ENCODE measurements at regions not wholly inside any gene's neighbourhood (a gene's known extent, or its start where the extent isn't known, plus 50 kb on each side); places are given as distances from the start of the nearest gene placed in this dataset.

- TF ChIP-seq POLR2AphosphoS5 (IDR thresholded peaks at IDR 0.05; ENCODE audit: low read depth, low read length) (no peak), SIN3A (IDR thresholded peaks at IDR 0.05; ENCODE audit: borderline replicate concordance, insufficient read depth, low read length) (no peak), TAF1 (IDR thresholded peaks at IDR 0.05; ENCODE audit: borderline replicate concordance, insufficient read depth, low read length) (no peak)
- TF ChIP-seq, protein P1, sequence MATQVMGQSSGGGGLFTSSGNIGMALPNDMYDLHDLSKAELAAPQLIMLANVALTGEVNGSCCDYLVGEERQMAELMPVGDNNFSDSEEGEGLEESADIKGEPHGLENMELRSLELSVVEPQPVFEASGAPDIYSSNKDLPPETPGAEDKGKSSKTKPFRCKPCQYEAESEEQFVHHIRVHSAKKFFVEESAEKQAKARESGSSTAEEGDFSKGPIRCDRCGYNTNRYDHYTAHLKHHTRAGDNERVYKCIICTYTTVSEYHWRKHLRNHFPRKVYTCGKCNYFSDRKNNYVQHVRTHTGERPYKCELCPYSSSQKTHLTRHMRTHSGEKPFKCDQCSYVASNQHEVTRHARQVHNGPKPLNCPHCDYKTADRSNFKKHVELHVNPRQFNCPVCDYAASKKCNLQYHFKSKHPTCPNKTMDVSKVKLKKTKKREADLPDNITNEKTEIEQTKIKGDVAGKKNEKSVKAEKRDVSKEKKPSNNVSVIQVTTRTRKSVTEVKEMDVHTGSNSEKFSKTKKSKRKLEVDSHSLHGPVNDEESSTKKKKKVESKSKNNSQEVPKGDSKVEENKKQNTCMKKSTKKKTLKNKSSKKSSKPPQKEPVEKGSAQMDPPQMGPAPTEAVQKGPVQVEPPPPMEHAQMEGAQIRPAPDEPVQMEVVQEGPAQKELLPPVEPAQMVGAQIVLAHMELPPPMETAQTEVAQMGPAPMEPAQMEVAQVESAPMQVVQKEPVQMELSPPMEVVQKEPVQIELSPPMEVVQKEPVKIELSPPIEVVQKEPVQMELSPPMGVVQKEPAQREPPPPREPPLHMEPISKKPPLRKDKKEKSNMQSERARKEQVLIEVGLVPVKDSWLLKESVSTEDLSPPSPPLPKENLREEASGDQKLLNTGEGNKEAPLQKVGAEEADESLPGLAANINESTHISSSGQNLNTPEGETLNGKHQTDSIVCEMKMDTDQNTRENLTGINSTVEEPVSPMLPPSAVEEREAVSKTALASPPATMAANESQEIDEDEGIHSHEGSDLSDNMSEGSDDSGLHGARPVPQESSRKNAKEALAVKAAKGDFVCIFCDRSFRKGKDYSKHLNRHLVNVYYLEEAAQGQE (IDR thresholded peaks at IDR 0.05; ENCODE audit: insufficient read depth in 1 of 2, low read depth in 2 of 2, low read length in 2 of 2): no peak
Measured at GRCh38 chr7:12864470-12865046, 177.1 kb downstream of the ARL4A start.
